ENCODE measurements at regions not wholly inside any gene's neighbourhood (a gene's known extent, or its start where the extent isn't known, plus 50 kb on each side); places are given as distances from the start of the nearest gene placed in this dataset.

- H2AFZ ChIP-seq (ENCODE audit: low read length): no peak overlapping the region
- no peaks in the 10 kb centered on the region for H3K79me2 ChIP-seq (ENCODE audit: insufficient read depth, low read length)
- no peaks in the 10 kb centered on the region for H3K36me3 ChIP-seq (ENCODE audit: insufficient read depth, low read length)
Measured at GRCh38 chr16:25586826-25587225, 104.9 kb upstream of the HS3ST4 start.

GRCh38 chr16:25585526-25585925 is 106.2 kb upstream of the HS3ST4 start:
- no peak for TF ChIP-seq EZH2 (IDR thresholded peaks at IDR 0.05; ENCODE audit: borderline replicate concordance, low read length)
- TF ChIP-seq, protein P1, sequence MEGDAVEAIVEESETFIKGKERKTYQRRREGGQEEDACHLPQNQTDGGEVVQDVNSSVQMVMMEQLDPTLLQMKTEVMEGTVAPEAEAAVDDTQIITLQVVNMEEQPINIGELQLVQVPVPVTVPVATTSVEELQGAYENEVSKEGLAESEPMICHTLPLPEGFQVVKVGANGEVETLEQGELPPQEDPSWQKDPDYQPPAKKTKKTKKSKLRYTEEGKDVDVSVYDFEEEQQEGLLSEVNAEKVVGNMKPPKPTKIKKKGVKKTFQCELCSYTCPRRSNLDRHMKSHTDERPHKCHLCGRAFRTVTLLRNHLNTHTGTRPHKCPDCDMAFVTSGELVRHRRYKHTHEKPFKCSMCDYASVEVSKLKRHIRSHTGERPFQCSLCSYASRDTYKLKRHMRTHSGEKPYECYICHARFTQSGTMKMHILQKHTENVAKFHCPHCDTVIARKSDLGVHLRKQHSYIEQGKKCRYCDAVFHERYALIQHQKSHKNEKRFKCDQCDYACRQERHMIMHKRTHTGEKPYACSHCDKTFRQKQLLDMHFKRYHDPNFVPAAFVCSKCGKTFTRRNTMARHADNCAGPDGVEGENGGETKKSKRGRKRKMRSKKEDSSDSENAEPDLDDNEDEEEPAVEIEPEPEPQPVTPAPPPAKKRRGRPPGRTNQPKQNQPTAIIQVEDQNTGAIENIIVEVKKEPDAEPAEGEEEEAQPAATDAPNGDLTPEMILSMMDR (IDR thresholded peaks at IDR 0.05; ENCODE audit: low read length): no peak
- Histone ChIP-seq H4K20me1 (ENCODE audit: insufficient read depth, low read length) (no peaks in the 10 kb centered on the region), H3K9me2 (ENCODE audit: low read depth, low read length) (no peaks in the 10 kb centered on the region), H3K79me2 (ENCODE audit: insufficient read depth, low read length) (no peaks in the 10 kb centered on the region), H3K9ac (ENCODE audit: low read length) (no peak overlapping the region), H3K4me3 (ENCODE audit: low read depth, low read length, poor library complexity, severe bottlenecking) (no peak overlapping the region), H3K4me2 (ENCODE audit: low read length) (no peak overlapping the region), H3K27ac (ENCODE audit: low read depth, low read length, poor library complexity, severe bottlenecking) (no peak overlapping the region), H3K27me3 (ENCODE audit: insufficient read depth, low read length) (no peaks in the 10 kb centered on the region), H3K9me3 (ENCODE audit: low read length) (no peaks in the 10 kb centered on the region), H2AFZ (ENCODE audit: low read length) (no peak overlapping the region), H3K36me3 (ENCODE audit: insufficient read depth, low read length) (no peaks in the 10 kb centered on the region), H3K4me1 (ENCODE audit: insufficient read depth, low read length, severe bottlenecking) (no peaks in the 10 kb centered on the region), H3F3A (ENCODE audit: insufficient read depth, low read length) (no peaks in the 10 kb centered on the region)

More at GRCh38 chr16:25586826-25587225, 104.9 kb upstream of the HS3ST4 start:
- TF ChIP-seq EZH2 (IDR thresholded peaks at IDR 0.05; ENCODE audit: borderline replicate concordance, low read length): no peak
- TF ChIP-seq, protein P1 (IDR thresholded peaks at IDR 0.05; ENCODE audit: low read length): no peak
- Histone ChIP-seq H3K27me3 (ENCODE audit: insufficient read depth, low read length) (no peaks in the 10 kb centered on the region), H3K4me1 (ENCODE audit: insufficient read depth, low read length, severe bottlenecking) (no peaks in the 10 kb centered on the region), H3K9me2 (ENCODE audit: low read depth, low read length) (no peaks in the 10 kb centered on the region), H3K4me2 (ENCODE audit: low read length) (no peak overlapping the region), H3K27ac (ENCODE audit: low read depth, low read length, poor library complexity, severe bottlenecking) (no peak overlapping the region), H3K9ac (ENCODE audit: low read length) (no peak overlapping the region), H3K9me3 (ENCODE audit: low read length) (no peaks in the 10 kb centered on the region), H3K4me3 (ENCODE audit: low read depth, low read length, poor library complexity, severe bottlenecking) (no peak overlapping the region), H3F3A (ENCODE audit: insufficient read depth, low read length) (no peaks in the 10 kb centered on the region), H4K20me1 (ENCODE audit: insufficient read depth, low read length) (no peaks in the 10 kb centered on the region)

GRCh38 chr16:25580041-25580440 is 111.7 kb upstream of the HS3ST4 start:
- Histone ChIP-seq H3K27ac (ENCODE audit: low read depth, low read length, poor library complexity, severe bottlenecking) (no peak overlapping the region), H3F3A (ENCODE audit: insufficient read depth, low read length) (no peaks in the 10 kb centered on the region), H3K9ac (ENCODE audit: low read length) (no peak overlapping the region), H3K9me2 (ENCODE audit: low read depth, low read length) (no peaks in the 10 kb centered on the region), H4K20me1 (ENCODE audit: insufficient read depth, low read length) (no peaks in the 10 kb centered on the region), H3K27me3 (ENCODE audit: insufficient read depth, low read length) (no peaks in the 10 kb centered on the region), H3K9me3 (ENCODE audit: low read length) (no peaks in the 10 kb centered on the region), H3K36me3 (ENCODE audit: insufficient read depth, low read length) (no peaks in the 10 kb centered on the region), H3K4me3 (ENCODE audit: low read depth, low read length, poor library complexity, severe bottlenecking) (no peak overlapping the region), H3K4me1 (ENCODE audit: insufficient read depth, low read length, severe bottlenecking) (no peaks in the 10 kb centered on the region), H3K4me2 (ENCODE audit: low read length) (no peak overlapping the region), H2AFZ (ENCODE audit: low read length) (no peak overlapping the region), H3K79me2 (ENCODE audit: insufficient read depth, low read length) (no peaks in the 10 kb centered on the region)
- TF ChIP-seq, protein P1 (IDR thresholded peaks at IDR 0.05; ENCODE audit: low read length): no peak
- TF ChIP-seq EZH2 (IDR thresholded peaks at IDR 0.05; ENCODE audit: borderline replicate concordance, low read length): no peak
